NCI-H2029 treated with DMSO at 0.1 percent for 48 hours (cell line): ENCODE measurements at regions not wholly inside any gene's neighbourhood (a gene's known extent, or its start where the extent isn't known, plus 50 kb on each side); places are given as distances from the start of the nearest gene placed in this dataset.
"Not testable (repeated sequence)": the region's sequence is repeated elsewhere in the genome, so short reads cannot be mapped to it uniquely, and the experiment has no call there.

Experiments
- DNase-seq: peaks from one replicate; lab custom pipeline; 2025; lab: John Stamatoyannopoulos, UW

GRCh38 chr1:2950926-2951305 is 70.4 kb upstream of the ACTRT2 start:
- no peak for DNase-seq

DNA sequence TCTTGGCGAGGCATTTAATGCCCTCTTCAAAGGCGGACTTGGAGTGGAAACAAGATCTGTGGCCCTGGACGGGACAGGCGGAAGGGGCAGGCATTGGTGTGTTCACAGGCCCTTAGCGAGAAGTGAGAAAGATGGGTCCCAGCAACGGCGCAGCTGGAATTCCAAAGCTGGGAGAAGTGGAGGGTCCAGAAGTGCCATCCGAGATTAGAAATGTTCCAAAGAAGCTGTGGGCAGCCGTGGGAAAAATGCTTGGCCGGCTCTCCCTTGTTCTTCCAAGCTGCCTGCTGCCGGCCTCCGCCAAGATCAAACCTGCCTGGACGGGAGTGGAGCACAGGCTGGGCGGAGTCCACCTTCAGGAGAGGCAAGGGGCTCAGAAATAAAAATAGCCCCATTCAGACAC is 69.4 kb upstream of the ACTRT2 start:
- DNase-seq, result no peak

DNA sequence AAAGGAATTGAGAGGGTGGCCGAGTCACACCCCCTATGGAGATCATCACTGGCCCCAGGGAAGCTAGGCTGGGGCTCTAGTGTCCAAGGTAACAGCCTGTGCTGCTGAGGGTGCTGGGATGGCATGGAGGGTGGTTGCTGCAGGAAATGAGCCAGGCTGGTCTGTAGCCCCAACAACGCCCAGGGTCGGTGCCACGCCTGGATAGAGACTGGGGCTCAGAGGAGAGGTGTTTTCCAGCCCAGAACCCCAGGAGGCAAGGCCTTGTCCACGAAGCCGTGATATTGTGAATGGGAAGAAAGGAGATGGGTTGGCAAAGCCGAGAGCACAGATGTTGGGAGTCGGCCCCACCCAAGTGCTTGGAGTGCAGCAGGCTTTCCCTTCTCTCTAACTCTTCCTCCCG is 68.9 kb upstream of the ACTRT2 start:
- no peak for DNase-seq

GRCh38 chr1:2952992-2953391 is 68.3 kb upstream of the ACTRT2 start:
- DNase-seq, result no peak

DNA sequence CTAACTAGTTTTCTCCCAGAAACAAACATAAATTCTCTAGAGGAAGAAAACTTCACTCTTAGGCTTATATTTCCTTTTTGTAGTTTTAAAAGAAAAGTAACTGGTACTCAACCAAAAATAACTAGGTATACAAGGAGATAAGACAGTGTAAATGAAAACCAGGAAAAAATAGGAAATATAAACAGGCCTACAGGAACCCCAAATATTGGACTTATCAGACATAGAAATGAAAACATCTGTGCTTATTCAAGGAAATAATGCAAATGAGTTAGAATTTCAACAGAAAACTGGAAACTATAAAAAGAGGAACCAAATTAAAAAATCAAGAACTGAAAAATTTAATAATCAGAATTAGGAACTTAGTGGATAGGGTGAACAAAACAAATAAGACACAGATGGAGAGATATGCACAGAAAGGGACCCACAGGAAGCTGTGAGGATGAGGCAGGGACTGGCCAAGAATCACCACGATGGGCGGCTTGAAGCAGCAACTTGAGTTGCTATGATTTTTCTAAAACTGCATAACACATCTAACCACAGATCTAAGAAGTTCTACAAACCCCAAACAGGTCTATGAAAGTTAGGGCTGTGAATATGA is 67.5 kb upstream of the ACTRT2 start:
- no peak for DNase-seq

DNA sequence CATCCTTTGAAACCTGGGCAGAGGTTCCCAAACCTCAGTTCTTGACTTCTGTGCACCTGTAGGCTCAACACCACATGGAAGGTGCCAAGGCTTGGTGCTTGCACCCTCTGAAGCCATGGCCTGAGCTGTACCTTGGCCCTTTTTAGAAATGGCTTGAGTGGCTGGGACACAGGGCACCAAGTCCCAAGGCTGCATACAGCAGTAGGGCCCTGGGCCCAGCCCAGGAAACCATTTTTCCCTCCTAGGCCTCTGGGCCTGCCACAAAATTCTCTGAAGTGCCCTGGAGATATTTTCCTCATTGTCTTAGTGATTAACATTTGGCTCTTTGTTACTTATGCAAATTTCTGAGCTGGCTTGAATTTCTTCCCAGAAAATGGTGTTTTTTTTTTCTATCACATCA is 65.6 kb upstream of the ACTRT2 start:
- no peak for DNase-seq

- no peak for DNase-seq
Observed at GRCh38 chr1:2956576-2956975, 64.7 kb upstream of the ACTRT2 start.

GRCh38 chr1:2957329-2957728 is 63.9 kb upstream of the ACTRT2 start:
- no peak for DNase-seq

- DNase-seq, result not testable (repeated sequence)
Observed at GRCh38 chr1:2959881-2960280, 61.4 kb upstream of the ACTRT2 start.

- no peak for DNase-seq
Observed at GRCh38 chr1:2961081-2961480, 60.2 kb upstream of the ACTRT2 start.

DNA sequence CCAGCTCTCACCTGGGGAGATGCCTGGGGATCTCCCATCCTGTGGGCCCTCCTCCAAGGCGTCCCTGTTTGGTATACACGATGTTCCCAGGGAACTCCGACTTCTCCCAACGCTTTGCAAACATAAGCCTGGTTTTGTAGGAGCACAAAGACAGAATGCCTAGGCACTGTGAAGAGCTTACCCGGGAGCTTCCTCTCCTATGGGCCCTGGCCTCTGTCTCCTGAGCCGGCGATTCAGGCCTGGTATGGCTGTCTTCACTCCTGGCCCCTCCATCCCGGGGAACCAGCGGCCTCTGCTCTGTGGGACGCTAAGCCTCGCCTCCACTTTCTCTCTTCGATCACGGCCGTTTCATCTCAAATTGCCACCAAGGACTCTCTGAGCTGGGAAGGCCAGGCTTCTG is 59.6 kb upstream of the ACTRT2 start:
- DNase-seq, result no peak

DNA sequence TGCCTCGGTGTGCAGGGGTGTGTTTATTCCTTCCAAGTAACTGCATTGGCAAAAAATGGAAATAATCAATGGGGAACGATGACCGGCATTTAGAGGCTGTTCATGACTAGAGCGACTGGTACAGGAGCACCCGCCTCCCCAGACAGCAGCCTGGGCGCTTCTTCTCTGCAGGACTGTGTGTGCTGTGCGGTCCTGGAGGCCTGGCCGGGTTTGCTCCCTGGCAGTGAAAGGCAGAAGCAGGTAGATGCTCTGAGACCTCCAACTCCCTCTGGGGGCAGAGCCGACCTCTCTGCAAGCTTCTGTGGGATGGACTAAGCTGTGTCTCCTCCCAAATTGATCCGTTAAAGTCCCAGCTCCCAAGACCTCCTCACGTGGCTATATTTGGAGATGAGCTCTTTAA is 59.2 kb upstream of the ACTRT2 start:
- no peak for DNase-seq

DNA sequence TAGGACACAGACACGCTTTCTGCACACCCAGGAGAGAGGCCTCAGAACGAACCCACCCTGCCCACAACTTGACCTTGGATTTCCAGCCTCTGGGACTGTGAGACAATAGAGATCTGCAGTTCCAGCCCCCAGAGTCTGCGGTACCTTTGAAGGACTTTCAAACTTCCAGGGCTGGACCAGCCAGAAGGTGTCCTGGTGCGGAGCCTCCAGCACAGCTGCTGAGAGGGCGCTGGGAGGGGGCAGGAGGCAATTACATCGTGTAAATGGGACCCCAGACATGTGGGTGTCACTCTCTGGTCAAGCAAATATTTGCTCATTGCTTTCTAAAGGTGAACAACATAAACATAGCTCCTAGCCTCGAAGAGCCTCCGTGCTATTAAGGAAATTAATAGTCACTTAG is 58.7 kb upstream of the ACTRT2 start:
- DNase-seq, result no peak

DNA sequence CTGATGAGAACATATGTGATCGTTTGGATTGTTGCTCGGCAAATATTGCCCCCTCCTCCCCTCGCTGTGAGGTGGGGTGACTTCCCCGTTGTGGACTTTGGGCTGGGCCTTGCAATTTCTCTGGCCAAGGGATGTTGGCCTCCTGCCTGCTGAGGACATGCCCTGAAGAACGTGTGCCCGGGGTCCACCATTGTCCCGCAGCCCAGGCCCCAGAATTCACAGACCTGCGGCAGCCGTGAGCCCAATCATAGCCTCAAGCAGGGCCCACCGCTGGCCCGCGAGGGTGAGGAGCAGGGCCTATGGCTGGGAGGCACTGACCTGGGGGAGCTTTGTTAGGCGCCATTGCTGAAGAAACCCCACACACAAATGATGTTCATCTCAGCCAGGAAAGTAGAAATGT is 58.3 kb upstream of the ACTRT2 start:
- DNase-seq, result no peak

GRCh38 chr1:2965676-2966075 is 55.6 kb upstream of the ACTRT2 start:
- DNase-seq, result no peak

DNA sequence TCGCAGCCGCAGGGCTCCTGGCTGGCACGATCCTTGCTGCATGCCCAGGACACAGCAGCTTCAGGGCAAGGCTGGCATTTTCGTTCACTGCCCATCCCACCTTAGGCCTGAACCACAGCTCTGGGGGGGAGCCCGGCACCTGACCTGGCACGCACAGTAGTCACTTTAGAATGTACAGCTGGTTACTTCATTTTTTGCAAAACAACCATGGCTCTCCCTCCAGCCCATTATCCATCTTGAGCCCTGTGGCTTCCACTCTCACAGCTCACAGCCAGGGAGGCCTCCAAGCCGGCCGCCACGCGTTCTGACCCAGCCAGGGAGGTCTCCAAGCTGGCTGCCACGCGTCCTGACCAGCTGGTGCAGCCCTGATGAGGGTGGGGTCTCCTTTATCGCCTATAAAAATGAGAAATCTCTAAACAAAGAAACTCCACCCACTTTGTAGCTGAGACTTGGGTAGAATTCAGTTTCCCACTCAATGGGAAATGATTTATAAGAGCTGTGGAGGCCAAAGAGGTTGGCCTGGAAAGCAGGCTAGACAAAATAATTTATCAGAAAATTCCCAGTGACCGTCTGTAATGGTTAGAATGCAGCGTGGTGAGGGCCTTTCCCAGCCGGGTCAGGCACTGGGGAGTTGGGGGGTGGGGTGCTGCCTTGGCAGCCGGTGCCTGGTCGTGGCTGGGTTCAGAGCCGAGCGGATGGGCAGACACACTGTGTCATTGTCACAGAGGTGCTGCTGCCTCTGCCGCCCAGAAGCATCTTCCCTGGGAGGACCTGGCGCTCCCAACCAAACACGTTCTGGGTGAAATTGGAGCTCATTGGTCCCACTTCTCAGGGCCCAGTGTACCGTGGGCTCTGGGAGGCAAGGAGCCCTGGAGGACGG is 54.6 kb upstream of the ACTRT2 start:
- DNase-seq, result no peak

DNA sequence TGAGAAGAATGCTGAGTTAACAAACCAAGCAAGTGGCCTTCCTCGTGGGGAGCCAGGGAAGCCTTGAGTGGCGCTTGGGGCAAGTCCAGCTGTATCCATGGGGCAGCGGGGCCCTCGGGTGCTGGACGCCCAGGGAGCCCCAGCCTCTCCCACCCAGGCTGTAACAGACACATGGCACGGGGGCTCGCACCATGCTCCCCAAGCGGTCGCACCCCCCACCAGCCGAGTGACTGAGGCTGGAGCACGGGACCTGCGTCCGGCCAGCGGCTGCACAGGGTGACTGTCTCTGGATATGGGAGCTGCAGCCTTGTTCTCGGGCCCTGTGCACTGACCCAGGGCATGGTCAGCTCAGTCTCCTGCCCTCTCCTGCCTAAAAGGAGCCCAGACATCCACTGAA is 53.9 kb upstream of the ACTRT2 start:
- DNase-seq, result no peak

DNA sequence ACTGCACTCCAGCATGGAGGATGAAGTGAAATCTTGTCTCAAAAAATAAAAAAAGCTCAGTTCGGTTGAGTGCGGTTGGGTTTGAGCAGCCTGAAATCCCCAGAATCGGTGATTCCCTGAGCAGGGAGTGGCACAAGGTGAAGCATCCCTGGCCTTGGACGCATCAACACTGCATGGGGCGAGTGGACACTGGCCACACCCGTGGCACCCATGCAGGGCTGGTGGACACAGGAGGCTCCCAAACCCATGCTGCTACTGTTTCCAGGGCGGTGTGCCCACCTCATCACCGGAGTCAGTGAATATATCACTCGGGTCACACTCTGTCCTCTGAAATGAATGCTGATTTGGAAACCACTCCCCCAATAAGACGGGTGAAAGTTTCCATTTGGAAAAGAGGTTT is 53.4 kb upstream of the ACTRT2 start:
- DNase-seq, result no peak

DNA sequence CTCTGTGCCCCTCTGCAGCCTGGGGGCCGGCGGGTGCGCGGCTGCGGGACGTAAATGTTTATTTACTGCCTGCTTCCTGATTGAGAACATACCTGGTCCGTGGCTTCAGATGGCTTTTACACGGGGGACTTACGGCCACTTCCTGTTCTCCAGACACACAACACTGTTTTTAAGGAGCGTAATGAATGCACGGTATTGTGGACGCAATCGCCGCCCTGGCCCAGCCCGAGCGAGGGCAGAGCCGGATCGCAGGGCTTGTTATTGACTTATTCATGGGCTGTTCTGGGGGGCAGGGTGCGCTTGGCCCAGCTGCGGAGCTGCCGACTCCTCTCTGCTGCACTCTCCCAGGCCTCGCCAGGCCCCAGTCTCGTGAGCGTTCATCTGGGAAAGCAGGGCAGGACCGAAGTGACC is 52.8 kb upstream of the ACTRT2 start:
- DNase-seq, result no peak

DNA sequence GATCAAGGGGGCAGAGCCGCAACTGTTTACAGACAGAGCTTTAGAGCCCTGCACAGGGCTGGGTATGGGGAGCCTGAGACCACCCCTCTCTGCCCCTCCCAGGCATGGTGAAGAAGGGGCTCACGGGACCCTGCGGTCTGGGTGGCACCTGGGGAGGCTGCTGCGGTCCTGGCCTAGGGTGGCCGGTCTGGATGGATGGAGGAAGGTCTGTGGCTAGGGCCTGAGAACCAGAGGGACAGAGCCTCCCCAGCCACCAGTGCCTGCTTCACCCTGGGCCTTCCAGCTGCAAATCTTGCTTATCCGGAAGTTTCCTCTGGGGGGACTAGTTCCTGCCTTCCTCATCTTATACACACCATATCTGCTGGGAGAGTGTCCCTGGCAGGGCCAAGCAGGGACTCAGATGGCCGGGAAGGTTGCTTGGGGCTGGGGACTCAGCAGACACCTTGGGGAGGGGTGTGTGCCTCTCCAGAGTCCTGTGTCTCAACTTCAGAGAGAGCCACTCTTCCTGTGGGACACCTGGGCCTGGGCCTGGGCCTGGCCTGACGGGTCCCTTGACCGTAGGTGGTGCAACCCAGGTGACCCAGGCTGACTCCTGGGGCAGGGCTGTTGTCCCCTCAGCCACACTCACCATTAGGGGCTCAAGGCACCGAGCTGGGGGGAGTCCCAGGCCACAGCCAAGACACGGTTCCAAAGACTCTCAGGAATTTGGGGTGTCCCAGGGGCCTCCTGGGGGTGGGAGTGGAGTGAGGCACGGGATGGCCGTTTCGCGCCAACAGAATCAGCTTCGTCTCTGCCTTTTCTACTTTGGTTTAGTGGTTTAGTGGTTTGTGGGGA is 52.0 kb upstream of the ACTRT2 start:
- no peak for DNase-seq

DNA sequence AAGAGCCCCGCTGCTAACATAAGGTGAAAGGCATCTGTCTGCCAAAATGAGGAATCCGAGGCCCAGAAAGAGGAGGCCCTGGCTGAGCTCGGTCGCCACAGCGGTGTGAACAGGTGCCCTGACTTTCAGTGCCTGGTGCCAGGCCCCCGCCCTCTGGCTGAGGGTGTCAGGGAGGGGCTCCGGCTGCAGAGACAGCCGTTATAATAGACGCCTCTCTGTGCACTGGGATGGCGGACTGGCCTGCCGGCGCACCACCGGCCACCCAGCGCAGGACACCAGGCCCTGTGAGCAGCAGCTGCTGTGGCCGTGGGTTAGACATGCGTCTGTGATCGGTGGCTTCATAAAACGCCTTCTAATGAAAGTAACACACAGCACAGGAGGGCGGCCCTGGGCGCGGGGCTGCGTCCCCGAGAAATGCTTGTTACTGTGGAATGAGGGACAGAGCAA is 51.4 kb upstream of the ACTRT2 start:
- no peak for DNase-seq

- DNase-seq, result no peak
Observed at GRCh38 chr1:2970311-2971071, 50.8 kb upstream of the ACTRT2 start.
